Fibroblast of villous mesenchyme (primary cell): ENCODE measurements at regions not wholly inside any gene's neighbourhood (a gene's known extent, or its start where the extent isn't known, plus 50 kb on each side); places are given as distances from the start of the nearest gene placed in this dataset.

Experiments
- DNase-seq: peaks from one replicate; pipeline ENCODE4 v3.0.0-alpha.2; 2010; ENCODE audit warnings: low read depth
- H3K4me3 ChIP-seq: 2 replicates; pipeline ENCODE4 v1.5.1; 2011; ENCODE audit warnings: low read depth, mild to moderate bottlenecking, low read length
- TF ChIP-seq, protein P1 (sequence below): IDR thresholded peaks from 2 replicates; pipeline ENCODE4 v1.5.1; 2012; ENCODE audit warnings: low read depth, mild to moderate bottlenecking, low read length; ENCODE audit not compliant: insufficient read depth

DNA sequence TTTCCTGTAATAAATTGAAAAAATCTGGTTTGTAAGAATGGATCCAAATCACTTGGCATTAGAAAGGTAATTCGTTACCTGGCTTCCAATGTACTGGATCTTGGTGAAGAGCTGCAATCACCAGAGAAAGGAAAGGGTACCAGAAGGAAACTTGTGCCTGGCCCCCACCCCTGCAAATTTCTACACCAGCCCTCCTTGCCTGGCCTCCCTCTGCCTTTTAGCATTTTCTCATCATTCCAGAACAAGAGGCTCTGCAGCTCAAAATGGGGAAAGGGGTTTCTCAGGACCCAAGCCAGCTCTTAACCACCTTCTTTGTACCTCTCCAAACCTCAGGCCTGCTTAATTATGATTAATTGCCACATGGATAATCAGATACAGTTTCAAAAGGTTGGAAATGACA is 612.8 kb upstream of the MGMT start:
- TF ChIP-seq, protein P1, sequence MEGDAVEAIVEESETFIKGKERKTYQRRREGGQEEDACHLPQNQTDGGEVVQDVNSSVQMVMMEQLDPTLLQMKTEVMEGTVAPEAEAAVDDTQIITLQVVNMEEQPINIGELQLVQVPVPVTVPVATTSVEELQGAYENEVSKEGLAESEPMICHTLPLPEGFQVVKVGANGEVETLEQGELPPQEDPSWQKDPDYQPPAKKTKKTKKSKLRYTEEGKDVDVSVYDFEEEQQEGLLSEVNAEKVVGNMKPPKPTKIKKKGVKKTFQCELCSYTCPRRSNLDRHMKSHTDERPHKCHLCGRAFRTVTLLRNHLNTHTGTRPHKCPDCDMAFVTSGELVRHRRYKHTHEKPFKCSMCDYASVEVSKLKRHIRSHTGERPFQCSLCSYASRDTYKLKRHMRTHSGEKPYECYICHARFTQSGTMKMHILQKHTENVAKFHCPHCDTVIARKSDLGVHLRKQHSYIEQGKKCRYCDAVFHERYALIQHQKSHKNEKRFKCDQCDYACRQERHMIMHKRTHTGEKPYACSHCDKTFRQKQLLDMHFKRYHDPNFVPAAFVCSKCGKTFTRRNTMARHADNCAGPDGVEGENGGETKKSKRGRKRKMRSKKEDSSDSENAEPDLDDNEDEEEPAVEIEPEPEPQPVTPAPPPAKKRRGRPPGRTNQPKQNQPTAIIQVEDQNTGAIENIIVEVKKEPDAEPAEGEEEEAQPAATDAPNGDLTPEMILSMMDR = no peak
- H3K4me3 ChIP-seq = no peak overlapping the region
- no peak for DNase-seq

DNA sequence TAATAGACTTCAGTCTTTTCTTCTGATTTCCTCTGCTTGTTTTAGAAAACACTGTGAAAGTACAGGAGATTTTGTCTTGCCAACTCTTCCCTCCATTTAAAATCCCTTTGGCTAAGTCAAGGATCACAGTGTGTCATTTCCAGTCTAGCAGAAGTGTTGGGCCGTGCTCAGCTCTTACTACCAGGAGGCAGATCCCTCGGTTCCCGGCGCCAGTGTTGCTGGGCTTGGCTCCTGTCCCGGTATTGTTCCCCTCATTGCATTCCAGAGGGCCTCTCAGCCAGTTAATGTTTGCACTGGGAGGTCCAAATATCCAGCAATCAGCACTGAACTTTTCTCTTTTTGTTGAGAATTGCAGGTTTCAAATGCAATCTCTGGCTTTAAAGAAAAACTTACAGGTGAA is 612.1 kb upstream of the MGMT start:
- H3K4me3 ChIP-seq = no peak overlapping the region
- DNase-seq = no peak
- TF ChIP-seq, protein P1 = no peak

DNA sequence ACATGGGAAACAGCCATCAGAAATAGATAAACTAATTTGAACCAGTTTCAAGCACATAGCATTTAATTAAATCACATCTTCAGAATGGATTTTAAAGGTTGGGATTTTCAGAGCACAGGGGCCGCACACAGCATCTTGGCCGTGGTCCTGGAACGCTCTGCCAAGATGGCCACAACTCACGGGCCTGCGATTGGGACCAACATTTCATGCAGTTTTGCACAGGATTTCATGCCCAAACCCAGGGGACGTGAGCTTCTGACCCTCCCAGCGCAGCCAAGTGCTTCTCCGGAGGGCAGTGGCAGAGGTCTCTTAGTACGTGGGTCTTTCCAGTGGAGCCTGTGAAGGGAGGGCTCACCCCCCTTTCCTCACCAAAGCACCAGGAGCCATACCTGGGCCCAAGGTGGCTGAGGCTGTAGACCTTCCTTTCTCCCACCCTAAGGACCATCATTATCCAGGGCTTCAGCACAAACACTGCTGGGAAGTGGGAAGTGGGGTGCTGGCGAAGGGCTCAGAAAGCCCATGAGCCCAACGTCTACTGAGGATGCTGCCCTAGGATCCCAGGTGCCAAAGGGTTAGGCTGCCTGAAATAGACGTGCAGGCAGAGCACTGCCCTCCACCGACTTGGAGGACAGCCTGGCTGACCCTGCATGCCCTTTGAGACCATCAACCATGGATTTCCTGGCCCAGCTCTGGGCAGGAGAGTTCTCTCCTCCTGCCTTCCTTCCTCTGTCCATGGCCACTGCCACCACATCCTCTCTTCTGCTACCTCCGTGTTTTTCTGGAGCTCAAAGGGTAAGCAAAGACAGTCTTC is 611.2 kb upstream of the MGMT start:
- no peak overlapping the region for H3K4me3 ChIP-seq
- TF ChIP-seq, protein P1 = no peak
- no peak for DNase-seq

DNA sequence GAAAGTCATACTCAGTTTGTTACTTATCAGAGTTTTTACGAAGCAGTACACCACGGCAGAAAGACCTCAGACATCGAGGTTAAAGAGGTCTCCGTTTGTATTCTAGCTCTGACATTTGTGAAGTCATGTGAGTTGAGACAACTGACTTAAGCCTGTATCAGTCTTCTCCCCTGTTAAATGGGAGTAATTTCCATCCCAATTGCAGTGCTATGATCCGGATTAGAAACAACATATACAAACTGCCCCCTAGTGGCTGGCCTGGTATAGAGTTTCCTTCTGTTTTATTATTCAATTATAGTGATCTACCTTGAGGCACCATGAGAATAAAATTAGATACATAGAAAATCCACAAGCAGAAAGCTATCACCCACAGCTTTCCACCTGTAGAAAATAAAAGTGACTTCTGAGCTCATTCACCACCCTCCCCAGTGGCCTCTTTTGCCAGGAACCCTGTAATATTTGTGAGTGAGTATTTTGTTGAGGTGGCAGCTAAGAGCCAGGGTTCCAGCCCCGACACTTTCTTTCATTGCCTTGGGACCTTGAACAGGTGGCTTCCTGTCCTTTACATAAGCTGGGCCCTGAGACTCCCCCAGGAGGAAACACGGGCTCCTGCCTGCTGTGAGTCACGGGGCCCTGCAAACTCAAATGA is 607.2 kb upstream of the MGMT start:
- H3K4me3 ChIP-seq = no peak overlapping the region
- no peak for DNase-seq
- TF ChIP-seq, protein P1 = peak; percentile 12

DNA sequence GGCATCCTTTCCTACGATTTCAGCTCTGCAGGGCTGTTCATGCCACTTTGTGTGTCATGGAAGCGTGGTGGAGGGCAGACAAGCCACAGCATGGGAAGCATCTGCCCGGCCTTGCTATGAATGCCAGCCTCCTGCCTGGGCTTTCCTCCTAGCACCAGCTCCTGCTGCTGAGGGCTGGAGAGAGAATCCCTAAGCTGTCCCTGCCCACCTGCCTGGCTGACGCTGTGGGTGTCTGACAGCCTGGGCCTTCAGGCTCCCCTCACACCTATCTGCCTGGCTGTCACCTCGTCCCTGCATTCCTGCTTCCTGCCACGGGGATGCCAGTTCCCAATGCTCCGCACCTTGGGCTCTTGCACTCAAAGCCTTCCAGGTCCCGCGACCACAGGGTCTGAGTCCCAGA is 606.5 kb upstream of the MGMT start:
- TF ChIP-seq, protein P1 = no peak
- no peak overlapping the region for H3K4me3 ChIP-seq
- DNase-seq = no peak

DNA sequence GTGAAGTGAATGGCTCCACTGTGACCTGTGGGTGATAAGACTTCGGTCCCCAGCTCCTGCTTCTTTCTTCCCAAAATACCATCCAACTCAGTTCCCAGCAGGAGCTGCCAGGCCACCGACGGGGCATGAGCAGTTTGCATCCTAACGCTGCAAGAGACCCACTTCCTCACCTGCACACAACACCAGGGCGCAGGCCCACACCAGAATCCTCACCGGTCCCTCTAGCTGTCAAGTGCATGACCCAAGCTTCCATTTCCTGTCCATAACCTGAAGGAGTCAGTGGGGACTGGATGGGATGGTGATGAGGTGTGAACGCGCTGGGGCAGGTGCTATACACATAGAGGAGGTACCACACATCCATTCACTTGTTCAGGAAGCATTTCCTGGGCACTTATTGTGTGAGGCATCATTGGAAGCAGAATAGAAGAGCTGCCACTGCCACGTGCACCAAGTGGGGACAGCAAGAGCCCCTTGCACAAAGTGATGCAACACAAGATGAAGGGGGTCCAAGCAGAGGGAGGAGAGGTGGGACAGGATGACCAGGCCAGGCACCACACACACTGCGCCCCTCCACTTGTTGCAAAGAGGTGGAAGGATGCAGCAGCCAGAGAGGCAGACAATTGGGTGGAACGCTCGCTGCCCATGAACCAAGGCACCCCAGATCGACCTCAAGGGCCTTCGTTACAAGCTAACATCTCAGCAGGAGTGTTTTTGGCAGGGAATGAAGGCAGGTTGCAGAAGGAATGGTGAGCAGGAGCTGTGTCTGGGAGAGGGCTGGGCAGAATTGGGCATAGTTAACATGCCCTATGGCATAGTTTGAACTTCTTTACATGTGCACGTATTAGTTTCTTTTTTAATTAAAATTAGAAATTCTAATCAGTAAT is 605.8 kb upstream of the MGMT start:
- no peak overlapping the region for H3K4me3 ChIP-seq
- TF ChIP-seq, protein P1 = no peak
- no peak for DNase-seq
